Keratinocyte (primary cell): ENCODE measurements at regions not wholly inside any gene's neighbourhood (a gene's known extent, or its start where the extent isn't known, plus 50 kb on each side); places are given as distances from the start of the nearest gene placed in this dataset.

Experiments used
- DNase-seq: peaks from one replicate; pipeline ENCODE4 v3.0.0-alpha.2; 2011; ENCODE audit warnings: low read depth, missing footprints, low spot score
- FAIRE-seq: peaks from 2 replicates; lab custom pipeline; 2011; peaks lifted over from hg19 to GRCh38; lab: Jason Lieb, UNC
- H2AFZ ChIP-seq: 2 replicates; pipeline ENCODE4 v1.6.0; 2012; ENCODE audit warnings: low read length, control low read depth, inconsistent platforms; ENCODE audit not compliant: control insufficient read depth
- H3K27ac ChIP-seq: 2 replicates; pipeline ENCODE4 v1.5.1; 2011; ENCODE audit warnings: low read length; ENCODE audit not compliant: control insufficient read depth, insufficient read depth
- H3K27me3 ChIP-seq: 3 replicates; pipeline ENCODE4 v1.6.0; 2011; ENCODE audit warnings: low read length; ENCODE audit not compliant: control insufficient read depth, insufficient read depth; ENCODE audit errors: extremely low read depth
- H3K36me3 ChIP-seq, 2 experiments: 2 replicates in 1 of 2; 3 replicates in 1 of 2; pipeline ENCODE4 v1.5.1; 2011; ENCODE audit warnings: low read length in 2 of 2, mild to moderate bottlenecking in 1 of 2; ENCODE audit not compliant: control insufficient read depth in 2 of 2, insufficient read depth in 2 of 2; ENCODE audit errors: extremely low read depth in 1 of 2
- H3K4me1 ChIP-seq: 3 replicates; pipeline ENCODE4 v1.5.1; 2011; ENCODE audit warnings: low read length; ENCODE audit not compliant: control insufficient read depth, insufficient read depth; ENCODE audit errors: extremely low read depth
- H3K4me2 ChIP-seq: 3 replicates; pipeline ENCODE4 v1.6.0; 2011; ENCODE audit warnings: low read depth, low read length; ENCODE audit not compliant: control insufficient read depth, insufficient read depth; ENCODE audit errors: extremely low read depth
- H3K4me3 ChIP-seq, 3 experiments: fragments of 200-600 bp in 1 of 3; sonication (generic) in 1 of 3; 2 replicates in 2 of 3; 3 replicates in 1 of 3; pipeline ENCODE4 v1.5.1; 2011 to 2016; ENCODE audit warnings: low read length in 3 of 3, mild to moderate bottlenecking in 3 of 3, control low read depth in 2 of 3, inconsistent platforms in 1 of 3, low read depth in 1 of 3, mixed read lengths in 1 of 3, mixed run types in 1 of 3, moderate library complexity in 1 of 3; ENCODE audit not compliant: control insufficient read depth in 2 of 3, insufficient read depth in 2 of 3; ENCODE audit errors: extremely low read depth in 1 of 3
- H3K79me2 ChIP-seq: 2 replicates; pipeline ENCODE4 v1.6.0; 2012; ENCODE audit warnings: low read length; ENCODE audit not compliant: control insufficient read depth, insufficient read depth
- H3K9ac ChIP-seq: 3 replicates; pipeline ENCODE4 v1.6.0; 2011; ENCODE audit warnings: low read length; ENCODE audit not compliant: control insufficient read depth, insufficient read depth; ENCODE audit errors: extremely low read depth
- H3K9me1 ChIP-seq: 3 replicates; pipeline ENCODE4 v1.6.0; 2011; ENCODE audit warnings: low read length; ENCODE audit not compliant: control insufficient read depth, insufficient read depth; ENCODE audit errors: extremely low read depth
- H3K9me3 ChIP-seq: 2 replicates; pipeline ENCODE4 v1.5.1; 2012; ENCODE audit warnings: low read depth, low read length; ENCODE audit not compliant: control insufficient read depth
- H4K20me1 ChIP-seq: 3 replicates; pipeline ENCODE4 v1.6.0; 2011; ENCODE audit warnings: low read length; ENCODE audit not compliant: control insufficient read depth, insufficient read depth; ENCODE audit errors: extremely low read depth
- CTCF ChIP-seq, 3 experiments: IDR thresholded peaks in 1 of 3; conservative IDR thresholded peaks in 1 of 3; optimal IDR thresholded peaks in 1 of 3; 2 replicates in 2 of 3; 3 replicates in 1 of 3; pipeline versions ENCODE3 to v1.5.1; 2011; ENCODE audit warnings: low read length in 3 of 3, mild to moderate bottlenecking in 3 of 3, moderate library complexity in 2 of 3, control low read depth in 1 of 3, inconsistent platforms in 1 of 3; ENCODE audit not compliant: insufficient read depth in 2 of 3; ENCODE audit errors: extremely low read depth in 1 of 3
- EZH2 ChIP-seq: IDR thresholded peaks from one replicate; pipeline ENCODE4 v1.6.1; 2012; ENCODE audit warnings: inconsistent platforms, mild to moderate bottlenecking, low read length, moderate library complexity
- dilution Hi-C: fragments of 300-500 bp; cut with MboI; formaldehyde crosslinking; loops from one replicate; pipeline ENCODE4 v1.7.0; 2020; ENCODE audit warnings: low sequenced_read_pairs; ENCODE audit not compliant: extremely low pct_ligation_motif_present

- H4K20me1 ChIP-seq = no peaks in the 10 kb centered on the region
- no peak for FAIRE-seq
- H3K4me2 ChIP-seq = no peak overlapping the region
- H3K27ac ChIP-seq = no peak overlapping the region
- no peaks in the 10 kb centered on the region for H3K4me1 ChIP-seq
- H3K79me2 ChIP-seq = no peaks in the 10 kb centered on the region
- H2AFZ ChIP-seq = no peak overlapping the region
- H3K36me3 ChIP-seq = no peaks in the 10 kb centered on the region
- H3K9me3 ChIP-seq = no peaks in the 10 kb centered on the region
- no peak overlapping the region for H3K4me3 ChIP-seq
- dilution Hi-C loops = no loop called here
- TF ChIP-seq EZH2 (no peak), CTCF (optimal IDR thresholded peaks at IDR 0.05 in 1 of 3, IDR thresholded peaks at IDR 0.05 in 1 of 3, conservative IDR thresholded peaks at IDR 0.05 in 1 of 3; ENCODE audit: extremely low read depth in 1 of 3, insufficient read depth in 2 of 3, low read length in 3 of 3) (no peak)
- no peaks in the 10 kb centered on the region for H3K9me1 ChIP-seq
- no peaks in the 10 kb centered on the region for H3K27me3 ChIP-seq
- no peak for DNase-seq
- no peak overlapping the region for H3K9ac ChIP-seq
Observed at GRCh38 chr4:26263165-26263564, 57.6 kb upstream of the RBPJ start.

GRCh38 chr4:26264109-26264508, 56.7 kb upstream of the RBPJ start:
- DNase-seq (no peak), FAIRE-seq (no peak)
- Histone ChIP-seq H3K27me3 (no peaks in the 10 kb centered on the region), H3K9me1 (no peaks in the 10 kb centered on the region), H3K4me1 (no peaks in the 10 kb centered on the region), H3K36me3 (no peaks in the 10 kb centered on the region), H3K79me2 (no peaks in the 10 kb centered on the region), H3K4me3 (no peak overlapping the region), H2AFZ (no peak overlapping the region), H3K27ac (no peak overlapping the region), H3K9me3 (no peaks in the 10 kb centered on the region), H3K9ac (no peak overlapping the region), H4K20me1 (no peaks in the 10 kb centered on the region), H3K4me2 (no peak overlapping the region)
- TF ChIP-seq EZH2 (no peak), CTCF (optimal IDR thresholded peaks at IDR 0.05 in 1 of 3, IDR thresholded peaks at IDR 0.05 in 1 of 3, conservative IDR thresholded peaks at IDR 0.05 in 1 of 3; ENCODE audit: extremely low read depth in 1 of 3, insufficient read depth in 2 of 3, low read length in 3 of 3) (no peak)
- dilution Hi-C loops = no loop called here
